HCT116 (cell line): ENCODE measurements at regions not wholly inside any gene's neighbourhood (a gene's known extent, or its start where the extent isn't known, plus 50 kb on each side); places are given as distances from the start of the nearest gene placed in this dataset.
A peak's percentile ranks its signal among the peaks of the same experiment; 100 is the strongest.

Experiments
- ATAC-seq: fragments of 200-7000 bp; cut with Tn5 transposase; 2 replicates; pipeline ENCODE4 v1.9.1; 2020; ENCODE audit warnings: mild to moderate bottlenecking, moderate library complexity
- BruUV-seq: library from RNA; stranded (reverse); fragments of 400-500 nt; replicated peaks from 2 replicates; lab custom pipeline; 2021; lab: Mats Ljungman, UMichigan
- CTCF ChIA-PET: fragments of 300-600 bp; sonication (Branson Sonifier 250); formaldehyde crosslinking; loops from one replicate; lab custom pipeline; 2021; ENCODE audit warnings: antibody characterized with exemption; lab: Charles Lee
- POLR2A ChIA-PET: fragments of 300-600, 350-600 bp; sonication (Branson Sonifier 250); formaldehyde crosslinking; loops from one replicate; lab custom pipeline; 2021; ENCODE audit warnings: antibody characterized with exemption; lab: Charles Lee
- RAD21 ChIA-PET, 2 experiments: fragments of 300-600 bp; sonication (Branson Sonifier 250); formaldehyde crosslinking; loops; one replicate each; lab custom pipeline; 2023; ENCODE audit warnings: low total read pairs in 2 of 2; ENCODE audit not compliant: uncharacterized antibody in 2 of 2, unreplicated experiment in 2 of 2, low non-redundant PET in 1 of 2; lab: Charles Lee
- DNase-seq: peaks from one replicate; pipeline ENCODE4 v3.0.0-alpha.2; 2010; ENCODE audit warnings: low read depth, low spot score
- H2AFZ ChIP-seq: fragments of 200-600 bp; shearing (Covaris generic), sonication (generic); 2 replicates; pipeline ENCODE4 v1.6.1; 2017; ENCODE audit warnings: low read depth, mixed run types, mixed read lengths, antibody characterized with exemption, low read length; ENCODE audit not compliant: poor library complexity, severe bottlenecking
- H3K27ac ChIP-seq: 2 replicates; pipeline ENCODE4 v1.5.1; 2012; ENCODE audit warnings: low read depth, low read length
- H3K27me3 ChIP-seq: fragments of 200-600 bp; sonication (generic); 2 replicates; pipeline ENCODE4 v1.6.1; 2016; ENCODE audit warnings: mixed run types, low read length, mixed read lengths; ENCODE audit not compliant: insufficient read depth
- H3K36me3 ChIP-seq, 2 experiments: fragments of 200-500 bp in 1 of 2; fragments of 200-600 bp in 1 of 2; sonication (Bioruptor generic) in 1 of 2; sonication (generic) in 1 of 2; 2 replicates each; pipeline versions ENCODE4 v1.5.1 to v1.6.1; 2014 to 2016; ENCODE audit warnings: low read length in 2 of 2, inconsistent platforms in 1 of 2, mixed read lengths in 1 of 2, mixed run types in 1 of 2; ENCODE audit not compliant: insufficient read depth in 2 of 2, control insufficient read depth in 1 of 2
- H3K4me1 ChIP-seq, 2 experiments: fragments of 200-600 bp in 1 of 2; sonication (generic) in 1 of 2; 2 replicates each; pipeline versions ENCODE4 v1.5.1 to v1.6.1; 2012 to 2017; ENCODE audit warnings: low read length in 2 of 2, inconsistent platforms in 1 of 2, mild to moderate bottlenecking in 1 of 2, mixed read lengths in 1 of 2, mixed run types in 1 of 2, moderate library complexity in 1 of 2; ENCODE audit not compliant: insufficient read depth in 2 of 2, control insufficient read depth in 1 of 2
- H3K4me2 ChIP-seq: fragments of 200-600 bp; sonication (generic); 2 replicates; pipeline ENCODE4 v1.6.1; 2017; ENCODE audit warnings: mixed run types, low read length, mixed read lengths
- H3K4me3 ChIP-seq, 2 experiments: fragments of 200-600 bp in 1 of 2; sonication (generic) in 1 of 2; replicated peaks in 1 of 2; 2 replicates each; pipeline ENCODE4 v1.5.1; 2011 to 2016; ENCODE audit warnings: low read length in 2 of 2, control low read depth in 1 of 2, low read depth in 1 of 2, mild to moderate bottlenecking in 1 of 2, mixed read lengths in 1 of 2, mixed run types in 1 of 2
- H3K79me2 ChIP-seq: fragments of 200-600 bp; sonication (generic); 2 replicates; pipeline ENCODE4 v1.6.1; 2017; ENCODE audit warnings: mild to moderate bottlenecking, mixed run types, low read length, moderate library complexity, mixed read lengths; ENCODE audit not compliant: insufficient read depth
- H3K9ac ChIP-seq: fragments of 200-600 bp; sonication (generic); 2 replicates; pipeline ENCODE4 v1.6.1; 2016; ENCODE audit warnings: low read length, mixed read lengths
- H3K9me2 ChIP-seq: fragments of 200-600 bp; sonication (generic), shearing (Covaris generic); 2 replicates; pipeline ENCODE4 v1.6.1; 2017; ENCODE audit warnings: mixed run types, mild to moderate bottlenecking, moderate library complexity; ENCODE audit not compliant: insufficient read depth
- H3K9me3 ChIP-seq, 2 experiments: fragments of 200-500 bp in 1 of 2; fragments of 200-600 bp in 1 of 2; sonication (Bioruptor generic) in 1 of 2; sonication (generic) in 1 of 2; 2 replicates each; pipeline ENCODE4 v1.6.1; 2014 to 2017; ENCODE audit warnings: low read length in 2 of 2, mixed read lengths in 2 of 2, inconsistent platforms in 1 of 2, low read depth in 1 of 2, mild to moderate bottlenecking in 1 of 2, mixed run types in 1 of 2, moderate library complexity in 1 of 2; ENCODE audit not compliant: control insufficient read depth in 1 of 2, insufficient read depth in 1 of 2
- H4K20me1 ChIP-seq: fragments of 200-600 bp; sonication (generic), shearing (Covaris generic); 2 replicates; pipeline ENCODE4 v1.6.1; 2017; ENCODE audit warnings: mixed run types, mild to moderate bottlenecking, moderate library complexity; ENCODE audit not compliant: insufficient read depth
- ATF3 ChIP-seq: IDR thresholded peaks from 2 replicates; pipeline ENCODE4 v1.6.1; 2012
- CBX3 ChIP-seq: IDR thresholded peaks from 2 replicates; pipeline ENCODE4 v1.6.1; 2012; ENCODE audit warnings: low read depth
- CEBPB ChIP-seq: IDR thresholded peaks from 2 replicates; pipeline ENCODE4 v1.6.1; 2012; ENCODE audit warnings: low read depth
- CTCF ChIP-seq, 3 experiments: fragments of 200-600 bp in 1 of 3; sonication (generic) in 1 of 3; IDR thresholded peaks in 2 of 3; conservative IDR thresholded peaks in 1 of 3; 2 replicates each; pipeline ENCODE4 v1.5.1; 2012 to 2017; ENCODE audit warnings: low read depth in 2 of 3, low read length in 2 of 3, antibody characterized with exemption in 1 of 3, borderline replicate concordance in 1 of 3, control low read depth in 1 of 3, mild to moderate bottlenecking in 1 of 3, mixed read lengths in 1 of 3, mixed run types in 1 of 3, moderate library complexity in 1 of 3; ENCODE audit not compliant: insufficient read depth in 1 of 3
- ELF1 ChIP-seq: IDR thresholded peaks from 2 replicates; pipeline ENCODE4 v1.6.1; 2012; ENCODE audit warnings: low read depth, borderline replicate concordance
- EZH2 ChIP-seq: fragments of 200-600 bp; sonication (generic); IDR thresholded peaks from 2 replicates; pipeline ENCODE4 v1.6.1; 2017; ENCODE audit warnings: antibody characterized with exemption, mixed run types
- EZH2phosphoT487 ChIP-seq: fragments of 200-600 bp; IDR thresholded peaks from 2 replicates; pipeline ENCODE4 v1.6.1; 2018; ENCODE audit warnings: antibody characterized with exemption, borderline replicate concordance
- FOSL1 ChIP-seq: IDR thresholded peaks from 2 replicates; pipeline ENCODE4 v1.6.1; 2012; ENCODE audit warnings: low read depth
- MAX ChIP-seq: IDR thresholded peaks from 2 replicates; pipeline ENCODE4 v1.6.1; 2012
- POLR2A ChIP-seq: IDR thresholded peaks from 2 replicates; pipeline ENCODE4 v1.7.0; 2011; ENCODE audit warnings: borderline replicate concordance; ENCODE audit not compliant: insufficient read depth, insufficient read length; ENCODE audit errors: extremely low read depth
- POLR2AphosphoS5 ChIP-seq: IDR thresholded peaks from 2 replicates; pipeline ENCODE4 v1.6.1; 2011; ENCODE audit warnings: mild to moderate bottlenecking, low read depth, low read length, moderate library complexity
- RAD21 ChIP-seq: IDR thresholded peaks from 2 replicates; pipeline ENCODE4 v1.6.1; 2012; ENCODE audit warnings: low read depth, mild to moderate bottlenecking
- REST ChIP-seq: IDR thresholded peaks from 2 replicates; pipeline ENCODE4 v1.6.1; 2012; ENCODE audit warnings: low read depth
- SP1 ChIP-seq: IDR thresholded peaks from 2 replicates; pipeline ENCODE4 v1.6.1; 2012; ENCODE audit warnings: low read depth
- SRF ChIP-seq: IDR thresholded peaks from 2 replicates; pipeline ENCODE4 v1.6.1; 2012; ENCODE audit warnings: low read depth
- TCF7L2 ChIP-seq: IDR thresholded peaks from 2 replicates; pipeline ENCODE4 v1.7.0; 2011; ENCODE audit warnings: borderline replicate concordance, inconsistent platforms; ENCODE audit not compliant: insufficient read depth, insufficient read length; ENCODE audit errors: extremely low read depth
- ZBTB33 ChIP-seq: IDR thresholded peaks from 2 replicates; pipeline ENCODE4 v1.6.1; 2011; ENCODE audit warnings: mild to moderate bottlenecking, low read length, moderate library complexity; ENCODE audit not compliant: insufficient replicate concordance; ENCODE audit errors: extremely low read depth
- ZFX ChIP-seq: fragments of 450-650 bp; IDR thresholded peaks from 2 replicates; pipeline ENCODE4 v1.6.1; 2017
- ZNF274 ChIP-seq: fragments of 200-500 bp; sonication (Bioruptor generic); IDR thresholded peaks from 2 replicates; pipeline ENCODE4 v1.6.1; 2014; ENCODE audit warnings: mild to moderate bottlenecking, low read depth, low read length, inconsistent platforms
- intact Hi-C: fragments of 100-400 bp; cut with micrococcal nuclease; formaldehyde crosslinking; loops from 2 replicates; pipeline ENCODE4 v1.10.0; 2022

- Histone ChIP-seq H2AFZ (no peak overlapping the region), H4K20me1 (no peaks in the 10 kb centered on the region), H3K27me3 (no peaks in the 10 kb centered on the region), H3K9me3 (no peaks in the 10 kb centered on the region), H3K9me2 (no peaks in the 10 kb centered on the region), H3K79me2 (no peaks in the 10 kb centered on the region), H3K9ac (no peak overlapping the region), H3K4me1 (peaks cover 0 to 16% of the 10 kb centered on the region in 2 experiments; a peak in 2 of 4 replicates), H3K27ac (no peak overlapping the region), H3K36me3 (no peaks in the 10 kb centered on the region), H3K4me3 (no peak overlapping the region)
- no TSS peak for BruUV-seq
- intact Hi-C loops, result no loop called here
- RAD21 ChIA-PET, result no interaction called here
- no peak for DNase-seq
- ATAC-seq, result no peak
- POLR2A ChIA-PET, result no interaction called here
- TF ChIP-seq ELF1 (no peak), POLR2A (no peak), CBX3 (no peak), EZH2phosphoT487 (no peak), SRF (no peak), ZNF274 (no peak), MAX (no peak), ZBTB33 (no peak), RAD21 (no peak), CEBPB (no peak), POLR2AphosphoS5 (no peak), EZH2 (no peak), ZFX (no peak), ATF3 (no peak), TCF7L2 (no peak), CTCF (IDR thresholded peaks at IDR 0.05 in 2 of 3, conservative IDR thresholded peaks at IDR 0.05 in 1 of 3; ENCODE audit: borderline replicate concordance in 1 of 3, insufficient read depth in 1 of 3, low read depth in 2 of 3, low read length in 2 of 3) (no peak), FOSL1 (no peak), REST (no peak), SP1 (no peak)
- TF ChIP-seq, all 23 proteins: peak for 0
- CTCF ChIA-PET, result interaction anchor here (1.8 kb wide), 1 partner anchor 449 kb away, joined by 3 read pairs; no protein-coding TSS in a partner anchor
- H3K4me2 ChIP-seq, result 0 out of 2 replicates have a peak overlapping the region, but pooled peaks have one; percentile 7
Measured at GRCh38 chr11:128182844-128183243, 404.5 kb downstream of the ETS1 start.
